NCI-H2029 (cell line): ENCODE measurements at regions not wholly inside any gene's neighbourhood (a gene's known extent, or its start where the extent isn't known, plus 50 kb on each side); places are given as distances from the start of the nearest gene placed in this dataset.
"Not testable (repeated sequence)": the region's sequence is repeated elsewhere in the genome, so short reads cannot be mapped to it uniquely, and the experiment has no call there.

Experiments used
- DNase-seq: peaks from one replicate; lab custom pipeline; 2025; lab: John Stamatoyannopoulos, UW

- DNase-seq, result no peak
These were observed 195.7 kb upstream of the FANCL start for GRCh38 chr2:58436872-58437271.

GRCh38 chr2:58435246-58435645, 194.1 kb upstream of the FANCL start:
- DNase-seq, result no peak

- DNase-seq, result no peak
These were observed 193.6 kb upstream of the FANCL start for GRCh38 chr2:58434692-58435091.

- DNase-seq, result no peak
These were observed 191.5 kb upstream of the FANCL start for GRCh38 chr2:58432491-58433170.

GRCh38 chr2:58429014-58429875, 188.1 kb upstream of the FANCL start:
- DNase-seq, result no peak

- peak; percentile 39 for DNase-seq
These were observed 187.2 kb upstream of the FANCL start for GRCh38 chr2:58428096-58429013.

GRCh38 chr2:58427572-58428095, 186.5 kb upstream of the FANCL start:
- peak; percentile 38 for DNase-seq

- no peak for DNase-seq
These were observed 184.2 kb upstream of the FANCL start for GRCh38 chr2:58425368-58425767.

GRCh38 chr2:58419983-58420382, 178.9 kb upstream of the FANCL start:
- no peak for DNase-seq

GRCh38 chr2:58416696-58417095, 175.6 kb upstream of the FANCL start:
- DNase-seq, result no peak

GRCh38 chr2:58414506-58414905, 173.4 kb upstream of the FANCL start:
- no peak for DNase-seq

- no peak for DNase-seq
These were observed 169.4 kb upstream of the FANCL start for GRCh38 chr2:58410549-58410948.

- DNase-seq, result no peak
These were observed 166.4 kb upstream of the FANCL start for GRCh38 chr2:58407487-58407886.

- DNase-seq, result no peak
These were observed 164.2 kb upstream of the FANCL start for GRCh38 chr2:58405341-58405740.

GRCh38 chr2:58401936-58402335, 160.8 kb upstream of the FANCL start:
- no peak for DNase-seq

- DNase-seq, result no peak
These were observed 157.3 kb upstream of the FANCL start for GRCh38 chr2:58398406-58398805.

- no peak for DNase-seq
These were observed 146.6 kb upstream of the FANCL start for GRCh38 chr2:58387701-58388100.

- not testable (repeated sequence) for DNase-seq
These were observed 145.8 kb upstream of the FANCL start for GRCh38 chr2:58386904-58387303.

GRCh38 chr2:58378152-58378551, 137.0 kb upstream of the FANCL start:
- DNase-seq, result no peak

- no peak for DNase-seq
These were observed 136.1 kb upstream of the FANCL start for GRCh38 chr2:58377181-58377580.

- DNase-seq, result no peak
These were observed 135.5 kb upstream of the FANCL start for GRCh38 chr2:58376592-58376991.

GRCh38 chr2:58369594-58369993, 128.5 kb upstream of the FANCL start:
- DNase-seq, result no peak
